Small intestine (tissue), 7 donors: ENCODE measurements at regions not wholly inside any gene's neighbourhood (a gene's known extent, or its start where the extent isn't known, plus 50 kb on each side); places are given as distances from the start of the nearest gene placed in this dataset.

Source experiments
- DNase-seq, 2 donors: peaks; one replicate each; pipeline versions ENCODE4 v3.0.0 to v3.0.0-alpha.2; 2013
- FAIRE-seq: peaks from 2 replicates; lab custom pipeline; 2012; peaks lifted over from hg19 to GRCh38; lab: Jason Lieb, UNC
- H3K27ac ChIP-seq, 3 donors: one replicate each; pipeline ENCODE4 v1.5.1; 2013; ENCODE audit warnings: low read length in 2 of 3, mild to moderate bottlenecking in 2 of 3, control low read depth in 1 of 3, inconsistent platforms in 1 of 3, low read depth in 1 of 3, moderate library complexity in 1 of 3
- H3K27me3 ChIP-seq, 3 donors: one replicate each; pipeline ENCODE4 v1.6.1; 2013; ENCODE audit warnings: low read length in 3 of 3, inconsistent platforms in 1 of 3; ENCODE audit not compliant: control insufficient read depth in 3 of 3, insufficient read depth in 3 of 3
- H3K36me3 ChIP-seq, 3 donors: one replicate each; pipeline ENCODE4 v1.6.1; 2013; ENCODE audit warnings: low read length in 3 of 3, inconsistent platforms in 1 of 3, low read depth in 1 of 3, mild to moderate bottlenecking in 1 of 3, moderate library complexity in 1 of 3; ENCODE audit not compliant: control insufficient read depth in 3 of 3, insufficient read depth in 2 of 3
- H3K4me1 ChIP-seq, 3 donors: one replicate each; pipeline ENCODE4 v1.6.1; 2013; ENCODE audit warnings: low read length in 2 of 3, inconsistent platforms in 1 of 3, low read depth in 1 of 3, mild to moderate bottlenecking in 1 of 3, moderate library complexity in 1 of 3; ENCODE audit not compliant: control insufficient read depth in 3 of 3, insufficient read depth in 2 of 3
- H3K4me3 ChIP-seq, 3 donors: one replicate each; pipeline ENCODE4 v1.5.1; 2013; ENCODE audit warnings: low read length in 3 of 3, control low read depth in 1 of 3, inconsistent platforms in 1 of 3, low read depth in 1 of 3, mild to moderate bottlenecking in 1 of 3, moderate library complexity in 1 of 3
- H3K9me3 ChIP-seq, 2 donors: one replicate each; pipeline ENCODE4 v1.6.1; 2013; ENCODE audit warnings: low read depth in 1 of 2, low read length in 1 of 2; ENCODE audit not compliant: control insufficient read depth in 2 of 2, insufficient read depth in 1 of 2
- WGBS, 3 donors: extraction: QIAGEN DNeasy Blood & Tissue Kit; methylation state at CpG; one replicate each; pipeline ENCODE4 v1.1.7; 2013; 5-methylcytosine and 5-hydroxymethylcytosine counted together
- donor health status: healthy with polysubstance abuse.
- donor health status: control.
- donor health status: control.
- donor health status: Bipolar disorder and iron deficiency.
- donor health status: healthy.

DNA sequence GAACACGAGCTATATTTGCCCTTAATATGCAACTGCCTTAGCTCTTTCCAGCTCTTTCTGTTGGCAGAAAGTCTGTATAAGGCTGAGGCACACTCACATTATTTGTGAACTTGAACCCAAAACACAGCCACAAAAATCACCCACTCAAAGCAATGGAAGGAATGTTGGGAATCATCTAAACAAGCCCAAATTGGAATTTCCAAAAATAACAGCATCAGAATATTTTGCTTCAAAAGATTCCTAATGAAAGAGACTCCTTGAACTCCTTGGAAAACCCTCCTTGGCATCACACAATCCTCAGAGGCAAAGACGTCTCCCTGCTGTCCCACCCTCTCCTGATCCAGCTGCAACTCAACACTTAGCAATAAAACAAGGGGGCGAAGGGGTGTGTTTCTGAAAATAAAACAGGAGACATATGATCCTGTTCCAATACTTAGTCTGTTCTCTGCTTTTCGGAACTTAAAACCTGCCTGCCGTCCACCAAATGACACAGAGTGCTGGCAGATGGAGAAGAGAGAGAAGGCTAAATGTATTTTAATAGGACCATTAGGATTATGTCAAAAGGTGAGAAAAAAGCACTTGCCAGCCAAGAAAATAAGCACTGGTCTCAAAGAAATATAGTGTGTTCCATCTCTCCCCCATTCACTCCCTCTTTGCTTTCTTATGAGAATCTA is 320.7 kb upstream of the JARID2 start:
- H3K9me3 ChIP-seq, result no peaks in the 10 kb centered on the region
- peaks cover 0 to 15% (median 2%) of the 10 kb centered on the region in 3 donors for H3K4me1 ChIP-seq
- peaks cover 0 to 12% (median 0%) of the 10 kb centered on the region in 3 donors for H3K27me3 ChIP-seq
- FAIRE-seq, result no peak
- no peak overlapping the region for H3K27ac ChIP-seq
- 65 to 85% (median 81%) methylated on average over 5 of the region's 5 CpGs for WGBS, 3 donors
- H3K4me3 ChIP-seq, result no peak overlapping the region
- no peaks in the 10 kb centered on the region for H3K36me3 ChIP-seq
- DNase-seq, result no peak

DNA sequence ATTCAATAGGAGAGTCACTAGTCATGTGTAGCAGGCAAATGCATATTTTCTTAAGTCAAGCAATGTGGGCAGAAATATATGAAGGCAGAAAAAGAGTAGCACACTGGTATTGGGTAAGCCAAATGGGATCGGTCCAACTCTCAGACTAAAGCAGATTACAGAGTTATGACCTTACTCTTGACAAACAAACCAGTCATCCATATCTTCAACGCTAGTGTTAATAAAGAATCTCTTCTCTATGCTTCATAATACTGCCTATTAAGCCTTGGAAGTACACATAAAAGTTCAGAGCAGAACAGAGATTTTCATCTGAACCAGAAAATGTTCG is 320.2 kb upstream of the JARID2 start:
- no peak for FAIRE-seq
- WGBS, 3 donors, result 25 to 58% (median 48%) methylated on average over 3 of the region's 3 CpGs
- peaks cover 2 to 15% (median 2%) of the 10 kb centered on the region in 3 donors for H3K4me1 ChIP-seq

DNA sequence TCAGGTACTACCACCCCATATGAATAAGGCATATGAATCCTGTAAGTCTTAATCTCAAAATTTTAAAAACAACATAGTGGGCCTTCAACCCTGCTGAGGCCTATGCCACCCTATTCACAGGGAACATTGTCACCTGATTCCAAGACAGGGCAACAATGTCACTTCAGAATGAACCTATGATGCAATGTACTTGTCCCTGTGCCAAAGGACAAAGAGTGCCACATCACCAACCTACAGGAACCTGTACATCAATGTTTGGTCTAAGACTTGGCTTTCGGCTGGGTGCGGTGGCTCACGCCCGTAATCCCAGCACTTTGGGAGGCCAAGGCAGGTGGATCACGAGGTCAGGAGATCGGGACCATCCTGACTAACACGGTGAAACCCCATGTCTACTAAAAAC is 318.5 kb upstream of the JARID2 start:
- DNase-seq, result peak in 1 of 2 donors; percentile 92
- no peaks in the 10 kb centered on the region for H3K36me3 ChIP-seq
- no peak overlapping the region for H3K4me3 ChIP-seq
- peaks cover 2 to 6% (median 2%) of the 10 kb centered on the region in 3 donors for H3K4me1 ChIP-seq
- FAIRE-seq, result no peak
- no peaks in the 10 kb centered on the region for H3K9me3 ChIP-seq
- H3K27me3 ChIP-seq, result peaks cover 0 to 8% (median 0%) of the 10 kb centered on the region in 3 donors
- no peak overlapping the region for H3K27ac ChIP-seq
- 51 to 87% (median 60%) methylated on average over 7 of the region's 7 CpGs for WGBS, 3 donors

More for the DNA sequence above, 320.2 kb upstream of the JARID2 start:
- peak in 1 of 2 donors; percentile 32 for DNase-seq
- H3K27ac ChIP-seq, result no peak overlapping the region
- peaks cover 0 to 12% (median 0%) of the 10 kb centered on the region in 3 donors for H3K27me3 ChIP-seq
- H3K36me3 ChIP-seq, result no peaks in the 10 kb centered on the region
- no peaks in the 10 kb centered on the region for H3K9me3 ChIP-seq
- H3K4me3 ChIP-seq, result no peak overlapping the region

DNA sequence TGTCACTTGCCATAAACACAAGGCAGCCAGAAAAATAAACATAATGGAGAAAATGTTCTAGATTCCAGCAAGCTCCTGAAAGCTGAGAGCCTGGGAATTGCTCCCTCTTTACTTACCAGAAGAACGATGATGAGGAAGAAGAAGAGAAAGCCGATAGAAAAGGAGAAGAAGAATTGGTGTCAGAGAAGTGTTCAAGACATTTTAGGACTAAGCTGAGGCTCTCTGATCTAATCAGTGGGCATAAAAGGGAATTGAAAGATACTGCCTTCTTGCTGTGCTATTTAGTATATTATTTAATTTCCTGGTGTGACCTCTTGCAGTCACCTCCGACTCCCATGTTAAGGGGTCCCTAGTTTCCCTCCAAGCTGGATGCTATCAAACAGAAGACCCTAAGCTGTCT is 316.6 kb upstream of the JARID2 start:
- H3K36me3 ChIP-seq, result no peaks in the 10 kb centered on the region
- no peak overlapping the region for H3K27ac ChIP-seq

DNA sequence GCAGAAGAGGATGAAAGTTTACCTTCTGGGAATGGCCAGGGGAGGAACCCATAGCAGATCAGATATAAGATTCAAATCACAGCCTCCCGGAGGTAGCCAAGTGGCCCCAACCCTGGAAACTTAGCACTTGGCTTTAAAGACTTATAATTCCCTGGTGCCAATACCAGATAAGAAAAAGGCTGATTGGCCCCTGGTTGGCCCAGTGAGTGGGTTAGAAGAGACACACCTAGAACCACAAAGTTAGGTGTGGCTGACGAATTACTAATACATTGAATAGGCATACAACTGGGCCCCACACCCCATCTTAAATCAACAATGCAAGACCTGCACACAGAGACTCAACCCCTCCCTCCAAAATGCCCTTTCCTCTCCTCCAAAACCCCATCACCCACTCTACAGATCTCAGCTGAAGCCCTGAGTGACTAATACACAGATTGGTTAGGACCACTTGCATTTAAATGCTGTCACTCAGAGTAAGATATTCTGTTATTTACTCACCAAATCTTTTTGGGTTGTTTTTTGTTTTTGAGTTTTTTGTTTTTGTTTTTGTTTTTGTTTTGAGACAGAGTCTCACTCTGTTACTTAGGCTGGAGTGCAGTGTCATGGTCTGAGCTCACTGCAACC is 315.4 kb upstream of the JARID2 start:
- Histone ChIP-seq H3K9me3 (no peaks in the 10 kb centered on the region), H3K4me1 (peaks cover 2 to 12% (median 2%) of the 10 kb centered on the region in 3 donors), H3K27ac (no peak overlapping the region), H3K4me3 (no peak overlapping the region), H3K27me3 (no peaks in the 10 kb centered on the region), H3K36me3 (no peaks in the 10 kb centered on the region)
- 7 to 56% (median 46%) methylated on average over 2 of the region's 2 CpGs for WGBS, 3 donors
- FAIRE-seq (no peak), DNase-seq (peak in 1 of 2 donors; percentile 92)

More for the DNA sequence above, 316.6 kb upstream of the JARID2 start:
- no peaks in the 10 kb centered on the region for H3K9me3 ChIP-seq
- H3K27me3 ChIP-seq, result peaks cover 0 to 6% (median 0%) of the 10 kb centered on the region in 3 donors
- peaks cover 2 to 17% (median 2%) of the 10 kb centered on the region in 3 donors for H3K4me1 ChIP-seq
- FAIRE-seq (no peak), DNase-seq (no peak)
- 76 to 91% (median 87%) methylated on average over 3 of the region's 3 CpGs for WGBS, 3 donors
- no peak overlapping the region for H3K4me3 ChIP-seq

DNA sequence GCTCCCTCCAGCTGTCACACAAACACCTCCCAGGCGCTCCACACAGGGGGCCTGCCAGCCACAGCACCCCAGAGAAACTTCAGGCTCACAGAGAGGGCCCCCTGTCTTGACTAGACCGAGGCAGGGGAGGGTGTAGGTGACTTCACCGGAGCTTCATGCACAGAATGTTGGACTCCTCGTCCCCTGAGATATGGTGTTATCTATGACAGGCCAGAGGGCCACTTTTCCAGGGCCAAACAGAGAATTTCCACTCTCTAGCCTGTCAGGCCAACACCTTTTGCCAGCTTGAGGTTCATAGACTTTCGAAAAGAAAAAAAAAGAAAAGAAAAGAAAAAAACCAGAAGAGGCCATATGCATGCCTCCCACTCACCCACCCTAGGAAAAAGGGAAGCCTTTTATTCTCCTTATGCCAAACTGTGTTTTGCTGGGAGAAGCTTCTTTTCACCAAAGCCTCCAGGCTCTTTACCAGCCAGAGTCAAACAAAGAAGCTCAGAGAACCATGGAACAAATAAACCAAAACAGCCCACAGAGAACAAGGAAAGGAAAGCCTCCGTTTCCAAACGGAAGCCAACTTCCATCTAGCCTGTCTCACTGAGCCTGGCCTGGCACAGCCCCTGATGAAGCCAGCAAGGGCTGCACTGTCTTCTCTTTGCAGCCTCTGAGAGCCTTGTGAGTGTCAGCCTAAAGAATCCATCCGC is 313.2 kb upstream of the JARID2 start:
- DNase-seq (peak in 1 of 2 donors; percentile 36), FAIRE-seq (no peak)
- Histone ChIP-seq H3K4me3 (no peak overlapping the region), H3K36me3 (no peaks in the 10 kb centered on the region), H3K27ac (no peak overlapping the region), H3K4me1 (peaks cover 2 to 12% (median 2%) of the 10 kb centered on the region in 3 donors), H3K9me3 (no peaks in the 10 kb centered on the region), H3K27me3 (no peaks in the 10 kb centered on the region)
- 54 to 80% (median 73%) methylated on average over 8 of the region's 8 CpGs for WGBS, 3 donors

DNA sequence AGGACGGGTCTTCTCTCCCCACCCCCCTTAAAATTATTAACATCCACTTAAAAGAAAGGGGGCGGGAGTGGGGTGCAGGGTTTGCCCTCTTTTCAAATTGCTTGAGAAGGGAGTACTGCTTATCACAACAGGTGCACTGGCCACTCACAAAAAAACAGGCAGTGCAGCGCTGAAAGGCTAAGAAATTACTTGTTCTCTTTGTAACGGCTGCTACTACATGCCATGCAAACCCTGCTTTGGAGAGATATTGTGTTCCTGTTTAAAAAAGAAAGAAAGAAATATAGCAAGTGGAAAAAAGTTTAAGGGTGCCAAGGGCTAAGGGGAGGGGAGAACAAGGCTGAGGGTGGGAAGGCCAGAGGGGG is 312.7 kb upstream of the JARID2 start:
- no peak for DNase-seq
- H3K4me3 ChIP-seq, result no peak overlapping the region
- H3K4me1 ChIP-seq, result peaks cover 2 to 12% (median 2%) of the 10 kb centered on the region in 3 donors
- no peak for FAIRE-seq
- H3K27ac ChIP-seq, result no peak overlapping the region
- H3K9me3 ChIP-seq, result no peaks in the 10 kb centered on the region
- no peaks in the 10 kb centered on the region for H3K36me3 ChIP-seq
- no peaks in the 10 kb centered on the region for H3K27me3 ChIP-seq
- WGBS, 3 donors, result 51 to 82% (median 72%) methylated on average over 4 of the region's 4 CpGs

DNA sequence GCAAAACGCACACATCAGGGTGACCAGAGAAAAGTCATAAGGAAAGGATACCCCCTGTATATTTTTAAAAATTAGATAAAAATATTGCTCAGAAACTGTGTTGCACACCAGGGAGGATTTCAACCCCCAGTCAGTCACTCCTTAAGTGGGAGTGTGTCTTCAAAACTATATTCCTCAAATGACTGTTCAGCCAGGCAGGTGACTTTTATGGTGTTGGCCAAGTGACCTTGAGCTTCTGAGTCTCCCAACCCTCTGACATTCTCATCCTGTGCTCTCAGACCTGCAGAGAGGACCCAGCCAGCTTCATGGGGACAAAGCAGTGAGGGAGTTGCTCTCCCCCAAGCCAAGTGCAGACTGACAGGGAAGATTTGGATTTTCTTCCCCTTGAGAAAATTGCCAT is 311.9 kb upstream of the JARID2 start:
- Histone ChIP-seq H3K36me3 (no peaks in the 10 kb centered on the region), H3K9me3 (no peaks in the 10 kb centered on the region), H3K4me1 (peaks cover 2 to 12% (median 2%) of the 10 kb centered on the region in 3 donors), H3K27ac (no peak overlapping the region), H3K27me3 (no peaks in the 10 kb centered on the region), H3K4me3 (no peak overlapping the region)
- no peak for DNase-seq
- WGBS, 3 donors, result 92 to 95% (median 93%) methylated on average over 1 of the region's 1 CpG
- FAIRE-seq, result no peak
